ENCODE measurements at regions not wholly inside any gene's neighbourhood (a gene's known extent, or its start where the extent isn't known, plus 50 kb on each side); places are given as distances from the start of the nearest gene placed in this dataset.

- DNase-seq (ENCODE audit: extremely low read depth in 1 of 4, low spot score in 3 of 4) (no peak), ATAC-seq (no peak), FAIRE-seq (no peak)
- Histone ChIP-seq H4K20me1 (replicated peaks; ENCODE audit: control insufficient read depth, insufficient read depth, low read length) (no peaks in the 10 kb centered on the region), H3K4me1 (replicated peaks in 1 of 2; ENCODE audit: control insufficient read depth in 2 of 2, insufficient read depth in 2 of 2, low read length in 2 of 2) (no peaks in the 10 kb centered on the region), H3K27me3 (ENCODE audit: control insufficient read depth in 2 of 2, insufficient read depth in 2 of 2, low read length in 2 of 2) (no peaks in the 10 kb centered on the region), H3K79me2 (ENCODE audit: control insufficient read depth, insufficient read depth, low read length) (no peaks in the 10 kb centered on the region), H3K9me3 (replicated peaks; ENCODE audit: control insufficient read depth, insufficient read depth, low read depth, low read length) (no peaks in the 10 kb centered on the region), H3K4me3 (no peak overlapping the region), H3K36me3 (ENCODE audit: control insufficient read depth, insufficient read depth, low read length) (no peaks in the 10 kb centered on the region), H3K9ac (ENCODE audit: insufficient read depth in 1 of 2, low read depth in 2 of 2, low read length in 2 of 2) (no peak overlapping the region), H3K9me1 (ENCODE audit: control insufficient read depth, insufficient read depth, low read length) (no peaks in the 10 kb centered on the region), H3K27ac (ENCODE audit: extremely low read depth, low read depth, low read length) (no peak overlapping the region), H3K4me2 (ENCODE audit: insufficient read depth, low read length) (no peak overlapping the region), H2AFZ (ENCODE audit: low read depth, low read length) (no peak overlapping the region)
- TF ChIP-seq CHAMP1 (IDR thresholded peaks at IDR 0.05) (no peak), NR4A1 (CRISPR knock-in tag; IDR thresholded peaks at IDR 0.05) (no peak), NR4A1 (tag; IDR thresholded peaks at IDR 0.05) (no peak), CBX3 (IDR thresholded peaks at IDR 0.05; ENCODE audit: borderline replicate concordance in 1 of 2, low read length in 2 of 2) (no peak), ZNF655 (CRISPR knock-in tag; IDR thresholded peaks at IDR 0.05) (no peak), SRSF9 (IDR thresholded peaks at IDR 0.05; ENCODE audit: borderline replicate concordance, low read depth, low read length) (no peak), SMARCB1 (IDR thresholded peaks at IDR 0.05; ENCODE audit: insufficient read length, low read depth) (no peak), FOSL1 (tag; conservative IDR thresholded peaks at IDR 0.05) (no peak), SPI1 (IDR thresholded peaks at IDR 0.05; ENCODE audit: borderline replicate concordance, low read depth, low read length) (no peak), NFE2L1 (tag; IDR thresholded peaks at IDR 0.05; ENCODE audit: borderline replicate concordance, low read depth) (no peak)
- ChIA-PET POLR2A (no interaction called here), CTCF (ENCODE audit: low intra/inter-chr PET ratio) (no interaction called here)
- in situ Hi-C loops (cut with MboI) (no loop called here), intact Hi-C loops (cut with micrococcal nuclease) (no loop called here)
- 0% methylated on average over 4 of the region's 4 CpGs for WGBS (ENCODE audit: insufficient coverage, low coverage, missing lambda C conversion rate)
- BruUV-seq (replicated peaks), result no TSS peak
Measured at GRCh38 chr4:12411072-12411471, 982.4 kb upstream of the HS3ST1 start.

All from K562 (cell line).